Astrocyte (in vitro differentiated cells and primary cell): ENCODE measurements at regions not wholly inside any gene's neighbourhood (a gene's known extent, or its start where the extent isn't known, plus 50 kb on each side); places are given as distances from the start of the nearest gene placed in this dataset.

Experiments
- DNase-seq: peaks from one replicate; pipeline ENCODE4 v3.0.0-alpha.2; 2010; ENCODE audit warnings: low read depth
- FAIRE-seq: peaks from 2 replicates; lab custom pipeline; 2011; peaks lifted over from hg19 to GRCh38; lab: Jason Lieb, UNC
- H2AFZ ChIP-seq: 2 replicates; pipeline ENCODE4 v1.6.0; 2012; ENCODE audit warnings: low read depth, low read length, inconsistent platforms
- H3K27ac ChIP-seq: 2 replicates; pipeline ENCODE4 v1.5.1; 2011; ENCODE audit warnings: low read depth, low read length, inconsistent platforms
- H3K27me3 ChIP-seq: 2 replicates; pipeline ENCODE4 v1.6.0; 2011; ENCODE audit warnings: low read length, inconsistent platforms; ENCODE audit not compliant: insufficient read depth
- H3K36me3 ChIP-seq: 2 replicates; pipeline ENCODE4 v1.5.1; 2011; ENCODE audit warnings: low read length, inconsistent platforms; ENCODE audit not compliant: insufficient read depth
- H3K4me1 ChIP-seq: 2 replicates; pipeline ENCODE4 v1.5.1; 2011; ENCODE audit warnings: low read length, inconsistent platforms; ENCODE audit not compliant: insufficient read depth
- H3K4me2 ChIP-seq: 2 replicates; pipeline ENCODE4 v1.6.0; 2012; ENCODE audit warnings: low read length, inconsistent platforms
- H3K4me3 ChIP-seq: 2 replicates; pipeline ENCODE4 v1.5.1; 2011; ENCODE audit warnings: low read depth, mild to moderate bottlenecking, low read length, inconsistent platforms; ENCODE audit not compliant: insufficient read depth
- H3K79me2 ChIP-seq: 2 replicates; pipeline ENCODE4 v1.6.0; 2012; ENCODE audit warnings: mild to moderate bottlenecking, low read length, inconsistent platforms; ENCODE audit not compliant: insufficient read depth
- H3K9ac ChIP-seq: 2 replicates; pipeline ENCODE4 v1.6.0; 2012; ENCODE audit warnings: mild to moderate bottlenecking, low read length, inconsistent platforms
- H3K9me3 ChIP-seq: 2 replicates; pipeline ENCODE4 v1.5.1; 2012; ENCODE audit warnings: low read depth, mild to moderate bottlenecking, low read length, inconsistent platforms; ENCODE audit not compliant: insufficient read depth
- H4K20me1 ChIP-seq: 2 replicates; pipeline ENCODE4 v1.6.0; 2012; ENCODE audit warnings: low read length, inconsistent platforms; ENCODE audit not compliant: insufficient read depth
- H3K27ac Mint-ChIP-seq: one replicate; pipeline ENCODE4 v1.8.0; 2021; ENCODE audit warnings: mild to moderate bottlenecking, mixed read lengths; ENCODE audit not compliant: unreplicated experiment
- H3K27me3 Mint-ChIP-seq: one replicate; pipeline ENCODE4 v1.8.0; 2021; ENCODE audit warnings: low read depth, mixed read lengths; ENCODE audit not compliant: unreplicated experiment
- H3K36me3 Mint-ChIP-seq: one replicate; pipeline ENCODE4 v1.8.0; 2021; ENCODE audit warnings: low read depth, mixed read lengths; ENCODE audit not compliant: unreplicated experiment
- H3K4me1 Mint-ChIP-seq: one replicate; pipeline ENCODE4 v1.8.0; 2021; ENCODE audit warnings: low read depth, mixed read lengths; ENCODE audit not compliant: unreplicated experiment
- H3K4me3 Mint-ChIP-seq: one replicate; pipeline ENCODE4 v1.8.0; 2021; ENCODE audit warnings: mild to moderate bottlenecking, moderate library complexity, mixed read lengths; ENCODE audit not compliant: unreplicated experiment
- H3K9me3 Mint-ChIP-seq: one replicate; pipeline ENCODE4 v1.8.0; 2021; ENCODE audit warnings: mild to moderate bottlenecking, mixed read lengths; ENCODE audit not compliant: unreplicated experiment
- EZH2 ChIP-seq: IDR thresholded peaks from 2 replicates; pipeline ENCODE4 v1.6.1; 2012; ENCODE audit warnings: mild to moderate bottlenecking, low read length, inconsistent platforms; ENCODE audit not compliant: insufficient read depth
- TF ChIP-seq, protein P1 (sequence below): IDR thresholded peaks from 2 replicates; pipeline ENCODE4 v1.5.1; 2011; ENCODE audit warnings: low read depth, mild to moderate bottlenecking, inconsistent platforms, low read length, moderate library complexity; ENCODE audit not compliant: insufficient read depth

GRCh38 chr15:81830520-81830919 lies 215.3 kb downstream of the MEX3B start:
- no peak for FAIRE-seq
- no peak for DNase-seq
- H3K36me3 Mint-ChIP-seq, result no peaks in the 10 kb centered on the region
- no peaks in the 10 kb centered on the region for H3K27me3 Mint-ChIP-seq
- H3K27ac Mint-ChIP-seq, result no peak overlapping the region
- H3K27ac ChIP-seq, result no peak overlapping the region
- H3K79me2 ChIP-seq, result no peaks in the 10 kb centered on the region
- H3K27me3 ChIP-seq, result no peaks in the 10 kb centered on the region
- no peak overlapping the region for H3K9ac ChIP-seq
- H3K36me3 ChIP-seq, result no peaks in the 10 kb centered on the region
- H3K9me3 Mint-ChIP-seq, result peaks cover 10% of the 10 kb centered on the region
- H2AFZ ChIP-seq, result no peak overlapping the region
- H3K4me3 Mint-ChIP-seq, result no peak overlapping the region
- no peaks in the 10 kb centered on the region for H3K4me1 ChIP-seq
- no peak for TF ChIP-seq EZH2
- TF ChIP-seq, protein P1, sequence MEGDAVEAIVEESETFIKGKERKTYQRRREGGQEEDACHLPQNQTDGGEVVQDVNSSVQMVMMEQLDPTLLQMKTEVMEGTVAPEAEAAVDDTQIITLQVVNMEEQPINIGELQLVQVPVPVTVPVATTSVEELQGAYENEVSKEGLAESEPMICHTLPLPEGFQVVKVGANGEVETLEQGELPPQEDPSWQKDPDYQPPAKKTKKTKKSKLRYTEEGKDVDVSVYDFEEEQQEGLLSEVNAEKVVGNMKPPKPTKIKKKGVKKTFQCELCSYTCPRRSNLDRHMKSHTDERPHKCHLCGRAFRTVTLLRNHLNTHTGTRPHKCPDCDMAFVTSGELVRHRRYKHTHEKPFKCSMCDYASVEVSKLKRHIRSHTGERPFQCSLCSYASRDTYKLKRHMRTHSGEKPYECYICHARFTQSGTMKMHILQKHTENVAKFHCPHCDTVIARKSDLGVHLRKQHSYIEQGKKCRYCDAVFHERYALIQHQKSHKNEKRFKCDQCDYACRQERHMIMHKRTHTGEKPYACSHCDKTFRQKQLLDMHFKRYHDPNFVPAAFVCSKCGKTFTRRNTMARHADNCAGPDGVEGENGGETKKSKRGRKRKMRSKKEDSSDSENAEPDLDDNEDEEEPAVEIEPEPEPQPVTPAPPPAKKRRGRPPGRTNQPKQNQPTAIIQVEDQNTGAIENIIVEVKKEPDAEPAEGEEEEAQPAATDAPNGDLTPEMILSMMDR, result no peak
- no peak overlapping the region for H3K4me3 ChIP-seq
- peaks cover 2% of the 10 kb centered on the region for H3K9me3 ChIP-seq
- no peak overlapping the region for H3K4me2 ChIP-seq
- no peaks in the 10 kb centered on the region for H4K20me1 ChIP-seq
- no peaks in the 10 kb centered on the region for H3K4me1 Mint-ChIP-seq

GRCh38 chr15:81829918-81830317 lies 215.9 kb downstream of the MEX3B start:
- no peak overlapping the region for H3K27ac Mint-ChIP-seq
- no peaks in the 10 kb centered on the region for H3K4me1 ChIP-seq
- no peaks in the 10 kb centered on the region for H3K27me3 Mint-ChIP-seq
- TF ChIP-seq, protein P1, result no peak
- TF ChIP-seq EZH2, result no peak
- no peaks in the 10 kb centered on the region for H3K27me3 ChIP-seq
- H3K9ac ChIP-seq, result no peak overlapping the region
- H3K4me1 Mint-ChIP-seq, result no peaks in the 10 kb centered on the region
- no peak overlapping the region for H2AFZ ChIP-seq
- H4K20me1 ChIP-seq, result no peaks in the 10 kb centered on the region
- no peak overlapping the region for H3K27ac ChIP-seq
- no peak overlapping the region for H3K4me3 ChIP-seq
- no peak overlapping the region for H3K4me3 Mint-ChIP-seq
- no peak for DNase-seq
- FAIRE-seq, result no peak
- H3K36me3 ChIP-seq, result no peaks in the 10 kb centered on the region
- H3K36me3 Mint-ChIP-seq, result no peaks in the 10 kb centered on the region
- H3K9me3 ChIP-seq, result peaks cover 2% of the 10 kb centered on the region
- H3K4me2 ChIP-seq, result no peak overlapping the region
- H3K79me2 ChIP-seq, result no peaks in the 10 kb centered on the region
- H3K9me3 Mint-ChIP-seq, result peaks cover 10% of the 10 kb centered on the region

- Mint-ChIP-seq H3K27me3 (no peaks in the 10 kb centered on the region), H3K4me1 (no peaks in the 10 kb centered on the region), H3K27ac (no peak overlapping the region), H3K4me3 (no peak overlapping the region), H3K9me3 (peaks cover 10% of the 10 kb centered on the region), H3K36me3 (no peaks in the 10 kb centered on the region)
- Histone ChIP-seq H3K79me2 (no peaks in the 10 kb centered on the region), H3K9me3 (peaks cover 2% of the 10 kb centered on the region), H3K4me1 (no peaks in the 10 kb centered on the region), H3K36me3 (no peaks in the 10 kb centered on the region), H2AFZ (no peak overlapping the region), H3K9ac (no peak overlapping the region), H4K20me1 (no peaks in the 10 kb centered on the region), H3K4me3 (no peak overlapping the region), H3K4me2 (no peak overlapping the region), H3K27me3 (no peaks in the 10 kb centered on the region), H3K27ac (no peak overlapping the region)
- TF ChIP-seq, protein P1, result no peak
- TF ChIP-seq EZH2, result no peak
- FAIRE-seq (no peak), DNase-seq (no peak)
Measured at GRCh38 chr15:81828135-81828534, 217.7 kb downstream of the MEX3B start.
